ENCODE measurements at regions not wholly inside any gene's neighbourhood (a gene's known extent, or its start where the extent isn't known, plus 50 kb on each side); places are given as distances from the start of the nearest gene placed in this dataset.

DNA sequence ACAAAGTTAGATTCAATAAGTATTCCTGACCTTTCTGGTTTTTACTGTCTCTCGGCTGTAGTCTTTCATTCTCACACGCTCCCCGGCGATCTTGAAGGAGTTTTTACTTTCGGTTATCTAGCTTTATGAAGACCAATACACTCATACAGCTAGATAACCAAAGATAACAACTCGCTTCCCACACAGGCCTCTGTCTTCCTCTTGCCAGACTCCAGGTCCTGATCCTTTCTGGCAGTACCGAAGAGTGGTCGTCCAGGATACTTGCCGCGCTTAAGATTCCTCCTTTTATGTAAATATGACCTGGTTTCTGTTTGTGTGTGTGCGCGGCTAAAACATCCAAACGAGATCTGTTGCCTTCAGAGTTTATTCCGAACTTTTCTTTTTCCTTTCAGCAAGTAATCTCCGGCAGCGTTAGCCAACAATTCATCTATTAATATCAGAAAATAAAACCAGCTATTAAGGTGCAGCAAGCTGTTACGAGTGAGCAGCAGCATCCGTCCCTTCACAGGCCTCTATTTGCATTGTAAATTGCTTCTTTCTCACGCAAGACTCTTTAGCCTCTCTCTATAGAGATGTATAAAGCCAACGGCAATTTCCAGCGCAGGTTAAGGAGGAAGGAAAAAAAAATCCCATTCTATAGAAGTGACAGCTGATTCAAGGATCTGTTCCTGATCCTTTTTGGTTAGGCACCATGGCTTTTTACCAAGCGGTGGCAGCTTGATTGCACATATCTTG, 216.1 kb downstream of the MEF2C start:
- Histone ChIP-seq H3K27me3 (peaks cover 0 to 97% (median 83%) of the 10 kb centered on the region in 4 donors), H3K36me3 (no peaks in the 10 kb centered on the region), H3K9me3 (no peaks in the 10 kb centered on the region), H3K4me3 (peak overlapping the region; percentile 37 to 49 (median 40)), H3K4me1 (peaks cover 9 to 16% (median 15%) of the 10 kb centered on the region in 4 donors), H3K27ac (replicated peaks in 1 of 4) (no peak overlapping the region)
- WGBS, result 7% methylated on average over 22 of the region's 22 CpGs
- DNase-seq (ENCODE audit: extremely low spot score), result no peak
- no peak for TF ChIP-seq POLR2AphosphoS5 (IDR thresholded peaks at IDR 0.05)
- no peak for TF ChIP-seq POLR2A (IDR thresholded peaks at IDR 0.05; ENCODE audit: low read depth)
- TF ChIP-seq, protein P1, sequence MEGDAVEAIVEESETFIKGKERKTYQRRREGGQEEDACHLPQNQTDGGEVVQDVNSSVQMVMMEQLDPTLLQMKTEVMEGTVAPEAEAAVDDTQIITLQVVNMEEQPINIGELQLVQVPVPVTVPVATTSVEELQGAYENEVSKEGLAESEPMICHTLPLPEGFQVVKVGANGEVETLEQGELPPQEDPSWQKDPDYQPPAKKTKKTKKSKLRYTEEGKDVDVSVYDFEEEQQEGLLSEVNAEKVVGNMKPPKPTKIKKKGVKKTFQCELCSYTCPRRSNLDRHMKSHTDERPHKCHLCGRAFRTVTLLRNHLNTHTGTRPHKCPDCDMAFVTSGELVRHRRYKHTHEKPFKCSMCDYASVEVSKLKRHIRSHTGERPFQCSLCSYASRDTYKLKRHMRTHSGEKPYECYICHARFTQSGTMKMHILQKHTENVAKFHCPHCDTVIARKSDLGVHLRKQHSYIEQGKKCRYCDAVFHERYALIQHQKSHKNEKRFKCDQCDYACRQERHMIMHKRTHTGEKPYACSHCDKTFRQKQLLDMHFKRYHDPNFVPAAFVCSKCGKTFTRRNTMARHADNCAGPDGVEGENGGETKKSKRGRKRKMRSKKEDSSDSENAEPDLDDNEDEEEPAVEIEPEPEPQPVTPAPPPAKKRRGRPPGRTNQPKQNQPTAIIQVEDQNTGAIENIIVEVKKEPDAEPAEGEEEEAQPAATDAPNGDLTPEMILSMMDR (IDR thresholded peaks at IDR 0.05), result no peak
- TF ChIP-seq EP300 (IDR thresholded peaks at IDR 0.05), result no peak
- intact Hi-C loops (cut with DNase I), result no loop called here

DNA sequence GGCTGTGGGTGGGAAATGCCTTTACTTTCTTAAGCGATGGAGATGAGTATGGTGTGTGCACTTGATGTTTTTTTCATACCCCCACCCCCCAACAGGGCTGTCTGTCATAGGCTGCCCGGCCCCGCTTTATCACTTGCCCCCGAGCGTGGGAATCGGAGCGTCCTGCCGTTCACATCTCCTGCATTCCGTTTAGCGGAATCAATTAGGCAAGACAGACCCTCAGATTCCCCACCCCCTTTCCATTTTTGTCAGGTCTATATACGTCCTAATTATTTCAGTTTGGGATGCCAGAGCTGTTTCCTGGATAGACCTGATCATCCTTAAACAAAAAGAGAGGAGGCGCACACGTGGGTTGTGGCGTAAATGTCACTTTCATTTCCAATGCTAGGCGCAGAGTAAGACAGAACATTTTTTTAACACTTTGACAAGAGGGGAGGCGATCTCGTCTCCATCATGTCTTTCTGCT, 217.2 kb downstream of the MEF2C start:
- Histone ChIP-seq H3K4me3 (peak overlapping the region in 1 of 4 donors; percentile 11), H3K27me3 (peaks cover 0 to 97% (median 83%) of the 10 kb centered on the region in 4 donors), H3K4me1 (peaks cover 16 to 25% (median 23%) of the 10 kb centered on the region in 4 donors), H3K27ac (replicated peaks in 1 of 4) (no peak overlapping the region), H3K36me3 (no peaks in the 10 kb centered on the region), H3K9me3 (no peaks in the 10 kb centered on the region)
- intact Hi-C loops (cut with DNase I), result no loop called here
- DNase-seq (ENCODE audit: extremely low spot score), result no peak
- 9% methylated on average over 17 of the region's 17 CpGs for WGBS
- TF ChIP-seq POLR2AphosphoS5 (IDR thresholded peaks at IDR 0.05) (no peak), EP300 (IDR thresholded peaks at IDR 0.05) (no peak), POLR2A (IDR thresholded peaks at IDR 0.05; ENCODE audit: low read depth) (no peak)
- TF ChIP-seq, protein P1 (IDR thresholded peaks at IDR 0.05), result no peak

DNA sequence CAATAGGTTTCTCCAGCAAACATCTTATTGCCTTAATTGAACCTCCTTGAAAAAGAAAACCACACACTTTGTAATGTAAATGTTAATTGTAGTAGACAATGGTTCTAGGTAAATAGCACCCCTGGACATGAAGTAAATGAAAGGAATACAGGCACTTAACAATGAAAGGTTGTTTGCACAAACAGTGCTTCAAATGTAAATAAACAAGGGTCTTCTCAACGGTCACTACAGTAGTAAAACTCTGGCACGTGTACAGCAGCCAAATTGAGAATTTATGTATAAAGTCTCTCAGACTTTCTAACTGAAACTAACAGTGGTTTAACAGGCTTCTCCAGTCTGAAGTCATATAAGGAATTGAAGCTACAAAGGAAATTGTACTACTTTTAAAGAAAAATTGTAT, 218.3 kb downstream of the MEF2C start:
- 8% methylated on average over 2 of the region's 2 CpGs for WGBS

DNA sequence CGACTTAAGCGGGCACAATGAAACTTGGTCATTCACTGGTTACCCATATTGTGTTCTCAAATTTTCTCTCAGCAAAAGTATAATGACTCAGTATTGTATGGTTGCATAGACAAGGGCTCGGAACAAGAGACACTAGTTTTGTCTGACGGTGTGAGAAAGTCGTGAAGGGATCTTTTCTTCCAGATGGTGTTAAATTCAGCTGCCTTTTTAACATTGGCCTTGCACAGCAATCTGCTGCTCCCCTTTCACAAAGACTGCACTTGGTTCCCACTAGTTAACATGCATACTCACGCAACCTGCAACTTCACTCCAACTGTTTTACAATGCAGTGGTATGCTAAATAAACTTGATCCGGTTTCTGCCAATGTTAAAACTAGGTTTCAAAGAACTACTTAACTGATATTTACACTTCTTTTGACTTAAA, 219.2 kb downstream of the MEF2C start:
- intact Hi-C loops (cut with DNase I), result no loop called here
- Histone ChIP-seq H3K36me3 (no peaks in the 10 kb centered on the region), H3K9me3 (no peaks in the 10 kb centered on the region), H3K27me3 (peaks cover 0 to 97% (median 78%) of the 10 kb centered on the region in 4 donors), H3K27ac (replicated peaks in 1 of 4) (no peak overlapping the region), H3K4me1 (peaks cover 20 to 35% (median 29%) of the 10 kb centered on the region in 4 donors), H3K4me3 (no peak overlapping the region)
- no peak for TF ChIP-seq POLR2AphosphoS5 (IDR thresholded peaks at IDR 0.05)
- no peak for TF ChIP-seq EP300 (IDR thresholded peaks at IDR 0.05)
- TF ChIP-seq, protein P1 (IDR thresholded peaks at IDR 0.05), result no peak
- no peak for TF ChIP-seq POLR2A (IDR thresholded peaks at IDR 0.05; ENCODE audit: low read depth)
- WGBS, result 11% methylated on average over 7 of the region's 7 CpGs
- DNase-seq (ENCODE audit: extremely low spot score), result no peak

More for the DNA sequence above, 218.3 kb downstream of the MEF2C start:
- intact Hi-C loops (cut with DNase I), result no loop called here
- no peak for DNase-seq (ENCODE audit: extremely low spot score)
- peaks cover 20 to 33% (median 29%) of the 10 kb centered on the region in 4 donors for H3K4me1 ChIP-seq
- TF ChIP-seq POLR2A (IDR thresholded peaks at IDR 0.05; ENCODE audit: low read depth) (no peak), EP300 (IDR thresholded peaks at IDR 0.05) (no peak), POLR2AphosphoS5 (IDR thresholded peaks at IDR 0.05) (no peak)
- TF ChIP-seq, protein P1 (IDR thresholded peaks at IDR 0.05), result no peak
- H3K27ac ChIP-seq (replicated peaks in 1 of 4), result no peak overlapping the region
- no peaks in the 10 kb centered on the region for H3K36me3 ChIP-seq
- H3K9me3 ChIP-seq, result no peaks in the 10 kb centered on the region
- peaks cover 0 to 97% (median 83%) of the 10 kb centered on the region in 4 donors for H3K27me3 ChIP-seq
- no peak overlapping the region for H3K4me3 ChIP-seq
